ENCODE measurements at regions not wholly inside any gene's neighbourhood (a gene's known extent, or its start where the extent isn't known, plus 50 kb on each side); places are given as distances from the start of the nearest gene placed in this dataset.
"Not testable (repeated sequence)": the region's sequence is repeated elsewhere in the genome, so short reads cannot be mapped to it uniquely, and the experiment has no call there.

DNA sequence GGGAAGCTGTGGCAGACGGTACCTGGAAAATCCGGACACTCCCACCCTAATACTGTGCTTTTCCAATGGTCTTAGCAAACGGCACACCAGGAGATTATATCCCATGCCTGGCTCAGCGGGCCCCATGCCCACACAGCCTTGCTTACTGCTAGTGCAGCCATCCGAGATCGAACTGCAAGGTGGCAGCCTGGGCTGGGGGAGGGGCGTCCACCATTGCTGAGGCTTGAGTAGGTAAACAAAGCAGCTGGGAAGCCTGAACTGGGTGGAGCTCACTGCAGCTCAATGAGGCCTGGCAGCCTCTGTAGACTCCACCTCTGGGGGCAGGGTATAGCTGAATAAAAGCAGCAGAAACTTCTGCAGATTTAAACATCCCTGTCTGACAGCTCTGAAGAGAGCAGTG is 4396.8 kb upstream of the OR11H1 start:
- ATAC-seq; H3K4me3 ChIP-seq; H3K36me3 ChIP-seq; H3K9me3 ChIP-seq; H3K27ac ChIP-seq; intact Hi-C loops (cut with DNase I); H3K27me3 ChIP-seq; H3K4me1 ChIP-seq: not testable (repeated sequence)
- peak; percentile 0 to 1 for DNase-seq
- 64% methylated on average over 3 to 4 of the region's 7 CpGs for WGBS, 2 donors

All from heart right ventricle (tissue), 16 donors.